ENCODE measurements at regions not wholly inside any gene's neighbourhood (a gene's known extent, or its start where the extent isn't known, plus 50 kb on each side); places are given as distances from the start of the nearest gene placed in this dataset.

- no peak overlapping the region for H3K9ac ChIP-seq (ENCODE audit: control insufficient read depth, insufficient read depth, low read length)
- no peak for TF ChIP-seq NFYB (IDR thresholded peaks at IDR 0.05; ENCODE audit: insufficient read depth, low read depth, low read length)
- no peak for TF ChIP-seq POLR2AphosphoS5 (IDR thresholded peaks at IDR 0.05; ENCODE audit: low read length)
- TF ChIP-seq SMAD5 (IDR thresholded peaks at IDR 0.05; ENCODE audit: low read depth) = no peak
- TF ChIP-seq ZBTB11 (CRISPR knock-in tag; IDR thresholded peaks at IDR 0.05) = no peak
- TF ChIP-seq IKZF1 (conservative IDR thresholded peaks at IDR 0.05) = no peak
- TF ChIP-seq IRF5 (IDR thresholded peaks at IDR 0.05; ENCODE audit: borderline replicate concordance) = no peak
- TF ChIP-seq DPF2 (IDR thresholded peaks at IDR 0.05) = no peak
- TF ChIP-seq MAX (IDR thresholded peaks at IDR 0.05; ENCODE audit: low read depth, low read length) = no peak
- no peak for TF ChIP-seq NR2C1 (IDR thresholded peaks at IDR 0.05)
- FAIRE-seq (no peak), DNase-seq (ENCODE audit: low read depth, low spot score) (no peak), ATAC-seq (no peak)
- no peaks in the 10 kb centered on the region for H3K79me2 ChIP-seq (ENCODE audit: control insufficient read depth, insufficient read depth, low read length)
- no peak overlapping the region for H2AFZ ChIP-seq (ENCODE audit: control insufficient read depth, low read depth, low read length)
- H3K36me3 ChIP-seq (ENCODE audit: control insufficient read depth in 2 of 2, insufficient read depth in 2 of 2, low read length in 1 of 2) = no peaks in the 10 kb centered on the region
- H3K9me3 ChIP-seq (replicated peaks; ENCODE audit: control insufficient read depth, insufficient read depth, low read length) = no peaks in the 10 kb centered on the region
- whole genome bisulfite sequencing (ENCODE audit: insufficient coverage, insufficient replicate concordance, low lambda C conversion rate, missing lambda C conversion rate) = 7% methylated on average over 2 of the region's 2 CpGs
- POLR2A ChIA-PET = no interaction called here
- RAD21 ChIA-PET (ENCODE audit: unreplicated experiment) = no interaction called here
- intact Hi-C loops (cut with micrococcal nuclease; ENCODE audit: unreplicated experiment) (no loop called here), in situ Hi-C loops (cut with MboI) (no loop called here)
- H3K4me1 ChIP-seq (ENCODE audit: control insufficient read depth, insufficient read depth, low read length) = no peaks in the 10 kb centered on the region
- H4K20me1 ChIP-seq (ENCODE audit: control insufficient read depth, insufficient read depth) = no peaks in the 10 kb centered on the region
- no TSS peak for BruUV-seq (replicated peaks)
- SMC1A ChIA-PET (ENCODE audit: uncharacterized antibody, unreplicated experiment) = no interaction called here
- H3K27me3 ChIP-seq (replicated peaks in 1 of 2; ENCODE audit: control insufficient read depth in 2 of 2, insufficient read depth in 2 of 2, low read length in 1 of 2) = no peaks in the 10 kb centered on the region
- H3K4me3 ChIP-seq = no peak overlapping the region
- CTCF ChIA-PET = interaction anchor here (0.6 kb wide), 1 partner anchor 1312 kb away, joined by 3 read pairs; no protein-coding TSS in a partner anchor
- no peak overlapping the region for H3K4me2 ChIP-seq (ENCODE audit: control insufficient read depth, insufficient read depth)
- H3K27ac ChIP-seq (ENCODE audit: control insufficient read depth, insufficient read depth) = no peak overlapping the region
Observed at GRCh38 chr2:156695595-156695994, 259.4 kb downstream of the GPD2 start.
